ENCODE measurements at regions not wholly inside any gene's neighbourhood (a gene's known extent, or its start where the extent isn't known, plus 50 kb on each side); places are given as distances from the start of the nearest gene placed in this dataset.

- no peak overlapping the region for H3K9ac ChIP-seq (ENCODE audit: insufficient read depth in 1 of 2, low read depth in 2 of 2, low read length in 2 of 2)
- no peak overlapping the region for H3K4me3 ChIP-seq
- no peak overlapping the region for H3K27ac ChIP-seq (ENCODE audit: extremely low read depth, low read depth, low read length)
- H3K36me3 ChIP-seq (ENCODE audit: control insufficient read depth, insufficient read depth, low read length): no peaks in the 10 kb centered on the region
- peaks cover 24 to 37% of the 10 kb centered on the region in 2 experiments for H3K27me3 ChIP-seq (ENCODE audit: control insufficient read depth in 2 of 2, insufficient read depth in 2 of 2, low read length in 2 of 2)
- no peak overlapping the region for H2AFZ ChIP-seq (ENCODE audit: low read depth, low read length)
- ChIA-PET POLR2A (no interaction called here), CTCF (ENCODE audit: low intra/inter-chr PET ratio) (no interaction called here)
- no peaks in the 10 kb centered on the region for H3K9me3 ChIP-seq (replicated peaks; ENCODE audit: control insufficient read depth, insufficient read depth, low read depth, low read length)
- in situ Hi-C loops (cut with MboI): no loop called here
- ATAC-seq (no peak), FAIRE-seq (no peak), DNase-seq (ENCODE audit: extremely low read depth in 1 of 4, low spot score in 3 of 4) (no peak)
- no peak overlapping the region for H3K4me2 ChIP-seq (ENCODE audit: insufficient read depth, low read length)
- H4K20me1 ChIP-seq (replicated peaks; ENCODE audit: control insufficient read depth, insufficient read depth, low read length): no peaks in the 10 kb centered on the region
- no peaks in the 10 kb centered on the region for H3K4me1 ChIP-seq (replicated peaks in 1 of 2; ENCODE audit: control insufficient read depth in 2 of 2, insufficient read depth in 2 of 2, low read length in 2 of 2)
- no peaks in the 10 kb centered on the region for H3K79me2 ChIP-seq (ENCODE audit: control insufficient read depth, insufficient read depth, low read length)
- intact Hi-C loops (cut with micrococcal nuclease): no loop called here
- 5% methylated on average over 13 of the region's 13 CpGs for WGBS (ENCODE audit: insufficient coverage, low coverage, missing lambda C conversion rate)
- BruUV-seq (replicated peaks): no TSS peak
- H3K9me1 ChIP-seq (ENCODE audit: control insufficient read depth, insufficient read depth, low read length): no peaks in the 10 kb centered on the region
- peak; percentile 54 for TF ChIP-seq MAFG (tag; conservative IDR thresholded peaks at IDR 0.05)
- no peak for TF ChIP-seq AFF4 (CRISPR knock-in tag; IDR thresholded peaks at IDR 0.05)
- no peak for TF ChIP-seq ZNF318 (IDR thresholded peaks at IDR 0.05; ENCODE audit: borderline replicate concordance in 1 of 2, low read depth in 1 of 2)
- TF ChIP-seq ETV6 (IDR thresholded peaks at IDR 0.05; ENCODE audit: borderline replicate concordance in 1 of 2, low read depth in 2 of 2, low read length in 1 of 2): no peak
- TF ChIP-seq ETV6 (CRISPR knock-in tag; IDR thresholded peaks at IDR 0.05; ENCODE audit: borderline replicate concordance): no peak
Measured at GRCh38 chr6:163962627-163963117, 548.2 kb downstream of the QKI start.

All from K562 (cell line).